H1 (cell line): ENCODE measurements at regions not wholly inside any gene's neighbourhood (a gene's known extent, or its start where the extent isn't known, plus 50 kb on each side); places are given as distances from the start of the nearest gene placed in this dataset.

Experiments
- HDAC2 ChIP-seq, 2 experiments: fragments of 300-600 bp in 1 of 2; sonication (generic) in 1 of 2; IDR thresholded peaks; 2 replicates each; pipeline ENCODE4 v1.6.1; 2011 to 2012; ENCODE audit warnings: low read depth in 2 of 2, low read length in 2 of 2, mild to moderate bottlenecking in 2 of 2, moderate library complexity in 2 of 2, borderline replicate concordance in 1 of 2, inconsistent platforms in 1 of 2

GRCh38 chr11:127624306-127624856 lies 623.8 kb upstream of the KIRREL3 start (continued):
- TF ChIP-seq HDAC2 (IDR thresholded peaks at IDR 0.05; ENCODE audit: borderline replicate concordance in 1 of 2, low read depth in 2 of 2, low read length in 2 of 2), result no peak
